ENCODE measurements at regions not wholly inside any gene's neighbourhood (a gene's known extent, or its start where the extent isn't known, plus 50 kb on each side); places are given as distances from the start of the nearest gene placed in this dataset.

GRCh38 chr12:66733321-66733720, 54.4 kb upstream of the GRIP1 start:
- H3K27me3 ChIP-seq: no peaks in the 10 kb centered on the region
- H3K4me3 ChIP-seq (ENCODE audit: low read depth, low read length): no peak overlapping the region
- H3K36me3 ChIP-seq: no peaks in the 10 kb centered on the region
- TF ChIP-seq CTCF (IDR thresholded peaks at IDR 0.05; ENCODE audit: low read depth, low read length): no peak
- no peaks in the 10 kb centered on the region for H3K9me3 ChIP-seq
- no peaks in the 10 kb centered on the region for H3K4me1 ChIP-seq
- no peak for DNase-seq

- DNase-seq: no peak
- Histone ChIP-seq H3K4me3 (ENCODE audit: low read depth, low read length) (no peak overlapping the region), H3K36me3 (no peaks in the 10 kb centered on the region), H3K9me3 (no peaks in the 10 kb centered on the region), H3K4me1 (no peaks in the 10 kb centered on the region), H3K27me3 (no peaks in the 10 kb centered on the region)
- TF ChIP-seq CTCF (IDR thresholded peaks at IDR 0.05; ENCODE audit: low read depth, low read length): no peak
Measured at GRCh38 chr12:66733839-66734238, 55.0 kb upstream of the GRIP1 start.

- no peak overlapping the region for H3K4me3 ChIP-seq (ENCODE audit: low read depth, low read length)
- H3K4me1 ChIP-seq: no peaks in the 10 kb centered on the region
- no peak for DNase-seq
- no peaks in the 10 kb centered on the region for H3K27me3 ChIP-seq
- no peaks in the 10 kb centered on the region for H3K36me3 ChIP-seq
- no peaks in the 10 kb centered on the region for H3K9me3 ChIP-seq
- TF ChIP-seq CTCF (IDR thresholded peaks at IDR 0.05; ENCODE audit: low read depth, low read length): no peak
Measured at GRCh38 chr12:66735275-66735674, 56.4 kb upstream of the GRIP1 start.

- H3K4me1 ChIP-seq: no peaks in the 10 kb centered on the region
- no peaks in the 10 kb centered on the region for H3K9me3 ChIP-seq
- H3K27me3 ChIP-seq: no peaks in the 10 kb centered on the region
- no peak for DNase-seq
- no peak overlapping the region for H3K4me3 ChIP-seq (ENCODE audit: low read depth, low read length)
- TF ChIP-seq CTCF (IDR thresholded peaks at IDR 0.05; ENCODE audit: low read depth, low read length): no peak
- H3K36me3 ChIP-seq: no peaks in the 10 kb centered on the region
Measured at GRCh38 chr12:66736931-66737330, 58.1 kb upstream of the GRIP1 start.

GRCh38 chr12:66739266-66739665, 60.4 kb upstream of the GRIP1 start:
- Histone ChIP-seq H3K4me3 (ENCODE audit: low read depth, low read length) (no peak overlapping the region), H3K36me3 (no peaks in the 10 kb centered on the region), H3K4me1 (no peaks in the 10 kb centered on the region), H3K9me3 (no peaks in the 10 kb centered on the region), H3K27me3 (no peaks in the 10 kb centered on the region)
- no peak for DNase-seq
- TF ChIP-seq CTCF (IDR thresholded peaks at IDR 0.05; ENCODE audit: low read depth, low read length): no peak

GRCh38 chr12:66739940-66740651, 61.2 kb upstream of the GRIP1 start:
- no peaks in the 10 kb centered on the region for H3K36me3 ChIP-seq
- no peak overlapping the region for H3K4me3 ChIP-seq (ENCODE audit: low read depth, low read length)
- H3K4me1 ChIP-seq: no peaks in the 10 kb centered on the region
- no peaks in the 10 kb centered on the region for H3K27me3 ChIP-seq
- TF ChIP-seq CTCF (IDR thresholded peaks at IDR 0.05; ENCODE audit: low read depth, low read length): no peak
- H3K9me3 ChIP-seq: no peaks in the 10 kb centered on the region
- DNase-seq: no peak
